CD14-positive monocyte (primary cell): ENCODE measurements at regions not wholly inside any gene's neighbourhood (a gene's known extent, or its start where the extent isn't known, plus 50 kb on each side); places are given as distances from the start of the nearest gene placed in this dataset.
"Not testable (repeated sequence)": the region's sequence is repeated elsewhere in the genome, so short reads cannot be mapped to it uniquely, and the experiment has no call there.

Experiments
- DNase-seq, 3 donors: peaks; one replicate each; pipeline ENCODE4 v3.0.0-alpha.2; 2011 to 2022
- H2AFZ ChIP-seq: 2 replicates; pipeline ENCODE4 v1.6.0; 2012; ENCODE audit warnings: mild to moderate bottlenecking, low read depth, low read length, inconsistent platforms; ENCODE audit not compliant: insufficient read depth, poor library complexity, severe bottlenecking
- H3K27ac ChIP-seq, 2 donors: 1 replicate in 1 of 2; 2 replicates in 1 of 2; pipeline ENCODE4 v1.5.1; 2012 to 2013; ENCODE audit warnings: low read length in 2 of 2, control low read depth in 1 of 2, inconsistent platforms in 1 of 2, low read depth in 1 of 2, mild to moderate bottlenecking in 1 of 2
- H3K27me3 ChIP-seq, 2 donors: one replicate each; pipeline versions ENCODE4 v1.6.0 to v1.6.1; 2011 to 2013; ENCODE audit warnings: low read length in 2 of 2; ENCODE audit not compliant: control insufficient read depth in 2 of 2, insufficient read depth in 2 of 2
- H3K36me3 ChIP-seq, 2 donors: replicated peaks in 1 of 2; 1 replicate in 1 of 2; 2 replicates in 1 of 2; pipeline versions ENCODE4 v1.5.1 to v1.6.1; 2012 to 2013; ENCODE audit warnings: low read length in 2 of 2, control low read depth in 1 of 2, inconsistent platforms in 1 of 2, mild to moderate bottlenecking in 1 of 2; ENCODE audit not compliant: insufficient read depth in 2 of 2, control insufficient read depth in 1 of 2
- H3K4me1 ChIP-seq, 2 donors: 1 replicate in 1 of 2; 2 replicates in 1 of 2; pipeline versions ENCODE4 v1.5.1 to v1.6.1; 2012 to 2013; ENCODE audit warnings: low read length in 2 of 2, control low read depth in 1 of 2, inconsistent platforms in 1 of 2, mild to moderate bottlenecking in 1 of 2, moderate library complexity in 1 of 2; ENCODE audit not compliant: insufficient read depth in 2 of 2, control insufficient read depth in 1 of 2
- H3K4me2 ChIP-seq: replicated peaks from 2 replicates; pipeline ENCODE3; 2012; ENCODE audit warnings: low read length, moderate library complexity, mild to moderate bottlenecking; ENCODE audit not compliant: poor library complexity, severe bottlenecking; ENCODE audit errors: extremely low read depth
- H3K4me3 ChIP-seq, 3 experiments: fragments of 200-600 bp in 1 of 3; sonication (generic) in 1 of 3; replicated peaks in 1 of 3; 1 replicate in 2 of 3; 2 replicates in 1 of 3; pipeline ENCODE4 v1.5.1; 2011 to 2013; ENCODE audit warnings: low read length in 3 of 3, mild to moderate bottlenecking in 3 of 3, control low read depth in 2 of 3, low read depth in 2 of 3, inconsistent platforms in 1 of 3, moderate library complexity in 1 of 3
- H3K79me2 ChIP-seq: 2 replicates; pipeline ENCODE4 v1.6.0; 2012; ENCODE audit warnings: mild to moderate bottlenecking, control low read depth, inconsistent platforms, low read length, moderate library complexity; ENCODE audit not compliant: insufficient read depth
- H3K9ac ChIP-seq: 2 replicates; pipeline ENCODE4 v1.6.0; 2017; ENCODE audit warnings: low read length, mild to moderate bottlenecking; ENCODE audit not compliant: insufficient read depth, poor library complexity, severe bottlenecking
- H3K9me3 ChIP-seq, 2 donors: replicated peaks in 1 of 2; 1 replicate in 1 of 2; 2 replicates in 1 of 2; pipeline versions ENCODE4 v1.5.1 to v1.6.1; 2012 to 2013; ENCODE audit warnings: low read length in 2 of 2, control low read depth in 1 of 2; ENCODE audit not compliant: control insufficient read depth in 1 of 2, insufficient read depth in 1 of 2
- H4K20me1 ChIP-seq: 2 replicates; pipeline ENCODE4 v1.6.0; 2012; ENCODE audit warnings: mild to moderate bottlenecking, low read length, control low read depth, moderate library complexity; ENCODE audit not compliant: insufficient read depth
- H3K27ac Mint-ChIP-seq, 7 donors: one replicate each; pipeline ENCODE4 v1.8.0; 2020; ENCODE audit warnings: mild to moderate bottlenecking in 7 of 7, mixed read lengths in 7 of 7, moderate library complexity in 6 of 7, inconsistent platforms in 2 of 7
- H3K27me3 Mint-ChIP-seq, 3 donors: one replicate each; pipeline ENCODE4 v1.8.0; 2021 to 2022; ENCODE audit warnings: low read depth in 3 of 3, mild to moderate bottlenecking in 3 of 3, mixed read lengths in 3 of 3, moderate library complexity in 3 of 3, inconsistent platforms in 1 of 3
- H3K36me3 Mint-ChIP-seq, 2 donors: one replicate each; pipeline ENCODE4 v1.8.0; 2020; ENCODE audit warnings: mixed read lengths in 2 of 2, inconsistent platforms in 1 of 2, mild to moderate bottlenecking in 1 of 2
- H3K4me1 Mint-ChIP-seq: one replicate; pipeline ENCODE4 v1.8.0; 2020; ENCODE audit warnings: mild to moderate bottlenecking, mixed read lengths
- H3K4me3 Mint-ChIP-seq, 2 donors: one replicate each; pipeline ENCODE4 v1.8.0; 2020; ENCODE audit warnings: mild to moderate bottlenecking in 2 of 2, mixed read lengths in 2 of 2, moderate library complexity in 1 of 2
- H3K9me3 Mint-ChIP-seq, 7 donors: one replicate each; pipeline ENCODE4 v1.8.0; 2020 to 2022; ENCODE audit warnings: mixed read lengths in 7 of 7, mild to moderate bottlenecking in 6 of 7, moderate library complexity in 6 of 7, inconsistent platforms in 2 of 7
- CTCF ChIP-seq: fragments of 200-600 bp; IDR thresholded peaks from one replicate; pipeline ENCODE4 v1.8.0; 2022; ENCODE audit warnings: antibody characterized with exemption, mild to moderate bottlenecking
- WGBS: methylation state at CpG from one replicate; pipeline ENCODE4 v1.1.5; 2013; ENCODE audit warnings: missing lambda C conversion rate; ENCODE audit not compliant: insufficient coverage; 5-methylcytosine and 5-hydroxymethylcytosine counted together
- intact Hi-C, 2 donors: fragments of 100-400 bp; cut with micrococcal nuclease; formaldehyde crosslinking; loops; one replicate each; pipeline versions ENCODE4 v1.15.0 to v1.15.1; 2023

GRCh38 chr18:28248653-28249052, 71.7 kb upstream of the CDH2 start:
- TF ChIP-seq CTCF, result no peak
- no peak overlapping the region for H3K4me2 ChIP-seq
- H3K4me3 ChIP-seq, result no peak overlapping the region
- H3K9me3 ChIP-seq, result peaks cover 0 to 5% of the 10 kb centered on the region in 2 donors
- DNase-seq, result no peak
- no peaks in the 10 kb centered on the region for H3K27me3 ChIP-seq
- Mint-ChIP-seq H3K9me3 (peaks cover 0 to 2% (median 1%) of the 10 kb centered on the region in 7 donors), H3K36me3 (no peaks in the 10 kb centered on the region), H3K4me3 (no peak overlapping the region), H3K27me3 (no peaks in the 10 kb centered on the region), H3K27ac (no peak overlapping the region), H3K4me1 (no peaks in the 10 kb centered on the region)
- intact Hi-C loops, result no loop called here
- H3K27ac ChIP-seq, result no peak overlapping the region
- H3K36me3 ChIP-seq, result no peaks in the 10 kb centered on the region
- no peaks in the 10 kb centered on the region for H3K4me1 ChIP-seq
- no peak overlapping the region for H3K9ac ChIP-seq
- no peaks in the 10 kb centered on the region for H3K79me2 ChIP-seq
- H4K20me1 ChIP-seq, result no peaks in the 10 kb centered on the region
- no peak overlapping the region for H2AFZ ChIP-seq

- H3K9me3 Mint-ChIP-seq, result peaks cover 3 to 19% (median 8%) of the 10 kb centered on the region in 7 donors
- H3K4me3 ChIP-seq, H3K4me1 Mint-ChIP-seq, H3K27me3 Mint-ChIP-seq, H3K4me2 ChIP-seq, H3K27ac Mint-ChIP-seq, DNase-seq, H2AFZ ChIP-seq, H3K4me3 Mint-ChIP-seq, H3K27ac ChIP-seq, H3K9ac ChIP-seq, H3K36me3 Mint-ChIP-seq, H3K36me3 ChIP-seq, H3K4me1 ChIP-seq, H4K20me1 ChIP-seq, H3K79me2 ChIP-seq, H3K27me3 ChIP-seq, intact Hi-C loops: not testable (repeated sequence)
- WGBS, result 94% methylated on average over 12 of the region's 16 CpGs
- peaks cover 0 to 11% of the 10 kb centered on the region in 2 donors for H3K9me3 ChIP-seq
Observed at GRCh38 chr18:28240626-28241025, 63.7 kb upstream of the CDH2 start.
